Coronary artery (tissue), 2 donors: ENCODE measurements at regions not wholly inside any gene's neighbourhood (a gene's known extent, or its start where the extent isn't known, plus 50 kb on each side); places are given as distances from the start of the nearest gene placed in this dataset.

ENCODE experiments used
- DNase-seq: peaks from one replicate; pipeline ENCODE4 v3.0.0-alpha.2; 2017; ENCODE audit warnings: low spot score
- H3K27ac ChIP-seq, 2 donors: fragments of 200-600 bp; sonication (generic); one replicate each; pipeline ENCODE4 v1.5.1; 2016 to 2019
- H3K4me3 ChIP-seq: fragments of 200-600 bp; sonication (generic); 2 replicates; pipeline ENCODE4 v1.5.1; 2016; ENCODE audit warnings: mild to moderate bottlenecking, moderate library complexity
- TF ChIP-seq, protein P1 (sequence below): fragments of 200-600 bp; sonication (generic); IDR thresholded peaks from one replicate; pipeline ENCODE4 v1.5.1; 2019; ENCODE audit warnings: antibody characterized with exemption

- TF ChIP-seq, protein P1, sequence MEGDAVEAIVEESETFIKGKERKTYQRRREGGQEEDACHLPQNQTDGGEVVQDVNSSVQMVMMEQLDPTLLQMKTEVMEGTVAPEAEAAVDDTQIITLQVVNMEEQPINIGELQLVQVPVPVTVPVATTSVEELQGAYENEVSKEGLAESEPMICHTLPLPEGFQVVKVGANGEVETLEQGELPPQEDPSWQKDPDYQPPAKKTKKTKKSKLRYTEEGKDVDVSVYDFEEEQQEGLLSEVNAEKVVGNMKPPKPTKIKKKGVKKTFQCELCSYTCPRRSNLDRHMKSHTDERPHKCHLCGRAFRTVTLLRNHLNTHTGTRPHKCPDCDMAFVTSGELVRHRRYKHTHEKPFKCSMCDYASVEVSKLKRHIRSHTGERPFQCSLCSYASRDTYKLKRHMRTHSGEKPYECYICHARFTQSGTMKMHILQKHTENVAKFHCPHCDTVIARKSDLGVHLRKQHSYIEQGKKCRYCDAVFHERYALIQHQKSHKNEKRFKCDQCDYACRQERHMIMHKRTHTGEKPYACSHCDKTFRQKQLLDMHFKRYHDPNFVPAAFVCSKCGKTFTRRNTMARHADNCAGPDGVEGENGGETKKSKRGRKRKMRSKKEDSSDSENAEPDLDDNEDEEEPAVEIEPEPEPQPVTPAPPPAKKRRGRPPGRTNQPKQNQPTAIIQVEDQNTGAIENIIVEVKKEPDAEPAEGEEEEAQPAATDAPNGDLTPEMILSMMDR = no peak
- DNase-seq = no peak
- Histone ChIP-seq H3K4me3 (no peak overlapping the region), H3K27ac (no peak overlapping the region)
Observed at GRCh38 chr16:13426269-13426668, 493.7 kb upstream of the ERCC4 start.

- no peak for DNase-seq
- no peak overlapping the region for H3K27ac ChIP-seq
- TF ChIP-seq, protein P1 = no peak
- H3K4me3 ChIP-seq = no peak overlapping the region
Observed at GRCh38 chr16:13426736-13427135, 493.2 kb upstream of the ERCC4 start.

GRCh38 chr16:13427943-13428342 is 492.0 kb upstream of the ERCC4 start:
- Histone ChIP-seq H3K27ac (no peak overlapping the region), H3K4me3 (no peak overlapping the region)
- TF ChIP-seq, protein P1 = no peak
- DNase-seq = no peak

DNA sequence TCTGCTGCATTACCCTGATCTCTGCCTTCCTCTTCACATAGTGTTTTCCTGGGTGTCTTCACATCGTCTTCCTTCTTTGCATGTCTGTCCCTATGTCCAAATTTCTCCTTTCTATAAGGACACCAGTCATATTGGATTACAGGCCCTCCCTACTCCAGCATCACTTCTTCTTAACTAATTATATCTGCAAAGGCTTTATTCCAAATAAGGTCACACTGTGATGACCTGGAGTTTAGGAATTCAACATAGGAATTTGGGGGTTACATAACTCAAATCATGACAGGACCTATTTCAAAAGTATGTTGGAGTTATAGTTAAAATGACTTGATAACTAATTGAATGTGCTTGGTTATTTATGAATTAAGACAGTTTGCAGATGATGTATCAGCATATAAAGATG is 490.5 kb upstream of the ERCC4 start:
- TF ChIP-seq, protein P1 = no peak
- Histone ChIP-seq H3K27ac (no peak overlapping the region), H3K4me3 (no peak overlapping the region)
- no peak for DNase-seq

DNA sequence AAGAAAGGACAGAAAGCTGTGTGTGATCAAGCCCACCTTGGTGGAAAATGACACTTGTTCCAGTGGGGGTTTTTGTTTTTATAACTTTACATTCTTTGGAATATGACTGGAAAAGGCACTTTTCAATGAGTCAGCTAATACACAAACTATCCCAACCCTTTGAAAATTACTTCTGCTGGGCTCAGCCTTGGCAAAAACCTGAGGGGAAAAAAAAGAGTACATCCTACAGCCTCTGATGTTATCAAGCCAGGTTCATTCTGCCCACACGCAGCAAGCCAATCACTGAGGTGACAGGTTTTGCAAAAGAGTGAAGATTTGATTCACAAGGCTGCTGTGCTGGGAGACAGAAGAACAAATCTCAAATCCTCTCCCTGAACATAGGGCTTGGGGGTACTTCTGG is 484.5 kb upstream of the ERCC4 start:
- DNase-seq = no peak
- Histone ChIP-seq H3K27ac (no peak overlapping the region), H3K4me3 (no peak overlapping the region)
- TF ChIP-seq, protein P1 = no peak

DNA sequence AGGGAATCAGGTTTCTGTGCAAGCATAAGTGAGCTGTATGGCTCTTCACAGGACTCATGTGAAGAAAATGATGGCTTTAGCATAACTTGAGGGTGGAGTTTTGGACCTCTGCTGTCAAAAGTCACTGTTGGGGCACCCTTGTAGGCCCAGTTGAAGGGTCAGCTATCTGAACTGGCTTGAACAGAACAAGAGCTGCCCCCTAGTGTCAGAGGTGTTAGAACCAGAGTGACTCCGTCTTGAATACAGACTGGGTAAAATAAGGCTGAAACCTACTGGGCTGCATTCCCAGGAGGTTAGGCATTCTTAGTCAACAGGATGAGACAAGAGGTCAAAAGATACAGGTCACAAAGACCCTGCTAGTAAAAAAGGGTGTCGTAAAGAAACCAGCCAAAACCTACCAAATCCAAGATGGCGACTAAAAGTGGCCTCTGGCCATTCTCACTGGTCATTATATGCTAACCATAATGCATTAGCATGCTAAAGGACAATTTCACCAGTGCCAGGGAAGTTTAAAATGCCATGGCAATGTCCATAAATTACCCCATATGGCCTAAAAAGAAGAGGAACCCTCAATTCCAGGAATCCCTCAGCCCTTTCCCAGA is 484.0 kb upstream of the ERCC4 start:
- DNase-seq = no peak
- TF ChIP-seq, protein P1 = no peak
- Histone ChIP-seq H3K27ac (no peak overlapping the region), H3K4me3 (no peak overlapping the region)

DNA sequence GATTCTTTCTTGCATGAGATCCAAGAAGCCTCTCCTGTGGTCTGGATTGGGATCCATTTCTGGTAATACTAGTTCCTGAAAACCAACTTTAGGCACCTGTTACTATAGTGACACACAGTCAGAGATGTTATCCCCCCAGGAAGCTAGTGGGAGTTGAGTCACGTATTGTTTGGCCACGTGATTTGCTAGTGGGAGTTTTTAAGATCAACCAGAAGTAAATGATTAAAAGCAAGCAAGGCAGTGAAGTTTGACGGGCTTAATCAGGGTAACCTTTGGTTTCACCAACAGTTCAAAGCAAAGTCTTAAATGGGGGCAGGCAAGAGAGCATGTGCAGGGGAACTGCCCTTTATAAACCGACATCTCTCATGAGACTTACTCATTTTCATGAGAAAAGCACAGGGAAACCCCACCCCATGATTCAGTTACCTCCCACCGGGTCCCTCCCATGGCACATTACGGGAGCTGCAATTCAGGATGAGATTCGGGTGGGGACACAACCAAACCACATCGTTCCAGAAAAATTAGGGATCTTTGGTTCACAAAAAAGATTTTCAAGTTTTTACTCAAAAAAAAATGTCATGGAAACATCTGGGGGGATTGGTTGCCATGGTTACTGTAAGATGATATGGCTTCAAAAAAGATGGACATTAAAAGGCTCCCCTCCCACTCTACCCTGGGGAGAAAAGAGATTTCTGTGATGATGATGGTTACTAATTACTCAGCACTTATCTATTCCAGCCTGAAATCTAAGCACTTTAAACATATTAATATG is 483.1 kb upstream of the ERCC4 start:
- H3K4me3 ChIP-seq = no peak overlapping the region
- no peak overlapping the region for H3K27ac ChIP-seq
- DNase-seq = no peak
- TF ChIP-seq, protein P1 = no peak
